ENCODE measurements at regions not wholly inside any gene's neighbourhood (a gene's known extent, or its start where the extent isn't known, plus 50 kb on each side); places are given as distances from the start of the nearest gene placed in this dataset.
A peak's percentile ranks its signal among the peaks of the same experiment; 100 is the strongest.

- DNase-seq = no peak
Measured at GRCh38 chr6:105844275-105844883, 241.8 kb upstream of the PRDM1 start.

- DNase-seq = no peak
Measured at GRCh38 chr6:105839266-105839665, 246.9 kb upstream of the PRDM1 start.

- DNase-seq = no peak
Measured at GRCh38 chr6:105838171-105838570, 248.0 kb upstream of the PRDM1 start.

DNA sequence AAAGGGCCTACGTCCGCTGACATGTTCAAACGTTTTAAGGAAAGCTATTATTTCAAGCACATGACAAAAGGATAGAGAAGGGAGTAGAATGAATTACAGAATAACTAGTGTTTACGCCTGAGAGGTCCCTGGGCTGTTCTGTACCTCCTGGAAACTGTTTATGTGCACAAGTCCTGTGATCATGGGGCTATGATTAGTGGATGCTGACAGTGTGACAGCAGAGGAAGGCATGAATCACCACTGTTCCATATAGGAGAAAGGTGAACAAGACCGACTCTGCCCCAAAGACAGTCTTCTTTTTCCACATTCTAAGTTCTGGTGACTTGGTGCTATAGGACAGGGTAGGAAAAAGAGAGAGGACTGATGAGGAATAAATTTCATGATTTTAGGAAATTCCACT, 249.2 kb upstream of the PRDM1 start:
- no peak for DNase-seq

DNA sequence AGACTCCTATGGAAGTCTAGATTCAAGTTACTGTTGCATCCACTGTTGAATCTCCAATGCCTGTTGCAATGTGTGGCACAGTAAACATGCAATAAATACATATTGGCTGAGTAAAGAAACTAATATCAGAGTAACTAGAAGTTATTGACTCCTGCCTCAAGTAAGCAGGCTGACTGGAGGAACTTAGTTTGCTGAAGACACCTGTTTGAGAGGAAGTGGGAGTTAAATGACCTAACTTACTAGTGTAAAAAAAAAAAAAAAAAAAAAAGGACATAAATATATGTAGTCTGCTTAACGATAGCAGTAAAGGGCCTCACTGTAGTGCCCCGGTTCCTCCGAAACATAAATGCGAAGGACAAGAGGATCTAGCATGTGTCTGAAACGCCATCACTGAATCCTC, 249.8 kb upstream of the PRDM1 start:
- no peak for DNase-seq

- peak; percentile 22 for DNase-seq
Measured at GRCh38 chr6:105835373-105835772, 250.8 kb upstream of the PRDM1 start.

GRCh38 chr6:105833959-105834947, 251.9 kb upstream of the PRDM1 start:
- DNase-seq = no peak

GRCh38 chr6:105832313-105832761, 253.8 kb upstream of the PRDM1 start:
- DNase-seq = no peak

DNA sequence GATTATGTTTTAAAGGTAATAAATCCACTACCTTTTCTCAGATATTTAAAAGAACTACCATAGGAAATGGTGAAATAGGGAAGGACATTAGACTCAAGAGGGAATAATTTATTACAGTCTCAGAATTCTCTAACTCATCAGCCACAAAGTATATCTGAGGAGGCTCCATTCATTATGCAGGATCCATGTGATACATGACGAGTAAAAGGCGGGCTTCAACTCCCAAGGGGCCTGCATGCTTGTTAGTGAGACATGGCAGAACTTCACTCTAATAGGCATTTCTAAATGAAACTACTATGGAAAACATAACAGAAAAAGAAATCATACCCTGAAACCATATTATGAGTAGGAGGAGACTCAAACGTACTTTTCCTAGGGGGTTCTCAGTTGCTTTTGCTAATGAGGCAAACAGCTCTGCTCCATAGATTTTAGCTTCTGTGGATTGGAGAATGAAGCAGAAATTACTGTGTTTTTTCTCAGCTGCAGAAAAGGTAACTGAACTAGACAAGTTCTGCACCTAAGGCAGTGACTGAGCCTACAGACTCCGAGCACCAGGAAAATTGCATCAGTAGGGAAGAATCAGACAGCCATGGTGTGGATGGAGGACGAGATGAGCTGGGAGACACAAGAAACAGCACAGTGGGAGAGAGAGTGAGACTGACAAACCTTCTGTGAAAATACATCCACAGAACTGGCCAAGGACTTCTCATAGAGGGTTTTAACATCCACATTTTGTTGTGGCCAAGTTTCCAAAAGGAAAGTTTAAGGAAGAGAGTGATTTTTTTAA, 254.6 kb upstream of the PRDM1 start:
- DNase-seq = no peak

DNA sequence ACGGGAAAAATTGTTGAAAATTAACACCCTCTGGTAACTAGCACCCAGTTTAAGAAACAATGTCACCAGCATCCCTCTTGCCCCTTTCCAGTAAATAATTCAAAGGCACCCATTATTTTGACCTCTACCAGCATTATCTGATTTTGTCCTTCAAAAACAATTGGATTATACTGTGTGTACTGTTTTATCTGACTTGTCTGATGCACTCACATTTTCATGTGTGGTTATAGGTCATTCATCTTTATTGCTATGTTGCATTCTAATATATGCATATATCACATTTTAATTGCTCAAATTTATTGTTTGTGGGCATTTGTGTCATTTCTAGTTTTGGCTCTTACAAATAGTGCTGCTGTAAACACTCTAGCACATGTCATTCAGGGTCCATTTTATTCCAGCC, 260.9 kb upstream of the PRDM1 start:
- DNase-seq = no peak

- DNase-seq = no peak
Measured at GRCh38 chr6:105824732-105825131, 261.4 kb upstream of the PRDM1 start.

DNA sequence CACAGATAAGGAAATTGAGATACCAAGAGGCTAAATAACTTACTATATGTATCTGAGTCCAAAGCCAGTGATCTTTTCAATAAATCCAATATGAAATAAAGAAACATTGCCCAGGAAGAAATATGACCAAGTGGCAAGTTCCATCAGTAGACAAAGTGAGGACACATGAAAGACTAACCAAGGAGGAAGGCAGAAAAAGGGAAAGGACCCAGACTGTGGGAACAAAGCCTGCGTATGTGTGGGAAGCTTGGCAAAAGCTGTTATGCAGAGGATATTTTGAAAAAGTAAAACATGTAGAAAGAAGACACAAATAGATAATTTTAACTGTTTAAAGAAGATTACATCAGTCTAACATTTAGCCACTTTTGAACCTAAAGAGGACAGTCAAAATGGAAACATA, 264.4 kb upstream of the PRDM1 start:
- no peak for DNase-seq

DNA sequence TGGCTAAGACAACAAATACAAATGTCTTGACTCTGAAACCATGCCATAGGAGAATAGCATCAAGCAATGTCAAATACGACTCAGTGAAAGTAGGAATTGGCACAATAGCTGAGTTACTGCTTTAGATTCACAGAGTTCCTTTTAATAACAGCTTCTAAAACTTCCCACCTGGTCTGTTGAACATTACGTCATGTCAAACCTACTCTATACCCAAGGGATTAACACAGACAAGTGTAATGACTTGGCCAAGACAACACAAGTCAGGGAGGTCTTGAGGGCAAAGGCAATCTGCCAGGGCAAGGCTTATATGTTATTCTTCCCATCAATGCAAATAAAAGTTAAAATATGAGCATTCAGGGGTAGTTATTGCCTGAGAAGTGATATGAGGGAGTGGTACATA, 265.1 kb upstream of the PRDM1 start:
- DNase-seq = no peak

DNA sequence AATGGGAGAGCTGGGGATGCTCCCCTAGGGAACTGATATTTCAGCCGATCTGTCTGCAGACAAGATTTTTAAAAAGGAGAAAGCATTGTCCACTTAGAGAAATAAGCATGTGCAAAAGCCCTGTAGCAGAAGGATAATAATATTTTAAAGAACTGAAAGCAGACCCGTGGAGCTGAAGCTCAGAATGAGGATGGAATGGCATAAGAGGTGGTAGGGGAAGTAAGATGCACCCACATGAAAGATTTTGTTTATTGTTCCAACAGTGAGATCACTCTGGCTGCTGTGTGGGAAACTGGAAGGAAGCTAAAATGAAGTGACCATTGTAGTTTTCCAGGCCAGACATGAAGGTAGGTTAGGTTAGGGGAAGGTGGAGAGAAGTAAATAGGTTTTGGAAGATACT, 266.4 kb upstream of the PRDM1 start:
- no peak for DNase-seq

- DNase-seq = no peak
Measured at GRCh38 chr6:105818505-105818904, 267.6 kb upstream of the PRDM1 start.

- no peak for DNase-seq
Measured at GRCh38 chr6:105817961-105818360, 268.2 kb upstream of the PRDM1 start.

- DNase-seq = no peak
Measured at GRCh38 chr6:105817370-105817769, 268.8 kb upstream of the PRDM1 start.

DNA sequence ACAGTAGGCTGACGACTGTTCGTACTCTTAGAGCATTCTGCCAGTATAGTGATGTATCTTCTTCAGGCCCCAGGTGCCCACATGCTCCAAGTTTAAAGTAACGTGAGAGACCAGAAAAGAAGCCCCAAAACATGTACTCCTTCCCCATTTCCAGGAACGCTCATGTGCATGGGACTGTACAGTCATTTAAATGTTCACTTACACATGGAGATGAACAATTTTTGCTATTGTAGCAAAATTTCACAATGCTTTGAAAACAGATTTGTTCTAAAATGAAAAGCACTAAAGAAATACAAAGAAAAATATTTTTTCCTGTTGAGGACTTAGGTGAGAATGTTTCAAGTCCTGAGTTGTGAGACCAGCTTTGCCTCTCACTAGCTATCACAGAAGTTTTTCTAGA, 269.3 kb upstream of the PRDM1 start:
- no peak for DNase-seq

DNA sequence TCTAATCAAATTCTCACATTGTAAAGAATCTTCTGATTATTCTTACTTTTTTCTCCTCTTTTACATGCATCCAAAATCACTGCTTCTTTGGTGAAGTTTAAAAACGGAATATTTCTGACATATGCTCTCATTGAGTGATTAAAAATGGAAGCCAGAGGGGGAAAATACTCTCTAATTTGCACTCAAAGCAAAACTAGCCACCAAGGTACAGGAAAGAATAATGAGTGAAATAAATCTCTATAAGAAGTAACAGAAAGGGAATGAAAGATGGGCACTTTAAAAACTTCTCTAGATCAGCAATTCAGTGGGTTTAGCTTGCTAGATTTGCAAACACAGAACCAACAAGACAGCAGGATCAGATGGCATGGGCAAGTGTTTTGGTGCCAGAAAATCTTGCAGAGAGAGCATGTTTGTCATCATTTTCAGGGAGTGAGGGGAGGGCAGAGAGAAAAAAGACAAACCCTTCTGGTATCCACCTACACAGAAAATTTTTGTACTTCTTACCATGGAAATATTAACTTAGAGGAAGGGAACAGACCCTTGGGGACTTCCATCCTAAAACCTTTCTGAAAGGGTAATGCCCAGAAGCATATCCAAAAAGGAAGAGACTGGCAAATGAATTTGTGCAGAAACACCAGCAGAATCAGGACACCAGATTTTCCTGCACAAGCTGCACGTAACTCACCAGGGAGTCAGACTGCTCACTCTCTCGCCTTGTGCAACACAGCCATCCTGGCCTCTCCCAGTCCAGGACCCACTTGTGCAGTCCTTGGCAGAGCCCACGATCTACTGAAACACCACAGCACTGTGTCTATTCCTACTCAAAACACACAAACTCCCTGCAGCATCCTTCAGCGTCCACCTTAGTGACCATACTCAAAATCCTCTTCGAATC, 270.2 kb upstream of the PRDM1 start:
- DNase-seq = no peak

DNA sequence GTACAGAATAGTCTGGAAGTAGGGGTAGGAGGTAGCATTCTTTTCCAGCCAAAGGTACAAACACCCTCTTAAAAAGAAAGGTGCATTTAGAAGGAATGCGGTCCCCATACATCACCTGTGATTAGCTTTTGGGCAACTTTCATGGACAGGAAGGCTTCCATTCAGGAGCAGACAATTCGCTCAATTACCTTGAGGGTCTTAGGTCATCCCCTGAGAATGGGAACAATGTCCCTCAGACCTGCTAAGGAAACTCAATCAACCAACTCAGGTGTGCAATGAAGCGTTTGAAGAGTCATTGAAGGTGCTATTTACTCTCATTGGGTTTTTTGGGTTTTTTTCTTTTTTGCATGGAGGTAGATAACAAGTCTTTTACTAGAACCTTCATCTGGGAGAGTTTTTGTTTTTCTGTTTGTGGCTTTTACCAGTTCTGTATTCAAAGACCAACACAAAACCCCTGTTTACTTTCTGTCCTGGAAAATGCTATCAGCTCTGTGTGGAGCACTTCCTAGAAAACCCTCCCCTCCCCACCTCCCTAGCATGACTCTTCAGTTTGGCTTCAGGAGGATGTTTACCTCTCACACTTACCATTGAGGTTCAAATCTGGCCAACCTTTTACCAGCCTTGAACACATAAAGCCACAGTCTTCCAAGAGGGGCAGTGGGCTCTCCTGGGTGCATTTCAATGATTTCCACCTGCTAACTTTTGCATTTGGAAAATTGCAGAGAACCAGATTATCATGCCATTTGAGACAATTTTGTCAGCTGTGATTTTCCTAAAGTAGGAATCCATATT, 271.2 kb upstream of the PRDM1 start:
- DNase-seq = no peak

DNA sequence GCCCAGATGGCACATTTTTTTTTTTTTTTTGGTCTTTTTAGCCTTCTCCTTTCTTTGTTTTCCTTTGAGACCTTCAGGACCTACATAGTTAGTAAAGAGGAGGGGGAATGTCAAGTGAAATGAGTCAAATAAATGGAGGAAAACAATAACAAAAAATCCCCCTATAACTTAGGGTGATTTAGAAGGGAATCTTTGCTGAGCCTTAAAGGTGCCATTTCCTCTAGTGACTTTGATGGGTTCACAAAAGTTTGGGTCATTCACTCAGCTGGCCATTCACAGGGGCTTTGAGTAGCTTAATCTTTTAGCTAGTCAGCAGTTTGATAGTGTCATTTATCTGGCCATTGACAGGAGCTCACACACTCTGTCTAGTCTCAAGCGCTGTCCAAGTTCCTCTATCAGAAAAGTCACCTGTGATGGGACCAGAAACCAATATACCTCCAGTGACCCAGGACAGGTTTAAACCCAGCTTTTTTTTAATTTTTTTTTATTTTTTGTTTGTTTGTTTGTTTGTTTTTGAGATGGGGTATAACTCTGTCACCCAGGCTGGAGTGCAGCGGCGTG, 275.1 kb upstream of the PRDM1 start:
- no peak for DNase-seq

Data from dermis blood vessel endothelial cell (primary cell).